MM.1S (cell line): ENCODE measurements at regions not wholly inside any gene's neighbourhood (a gene's known extent, or its start where the extent isn't known, plus 50 kb on each side); places are given as distances from the start of the nearest gene placed in this dataset.

Experiments
- DNase-seq: peaks from one replicate; pipeline ENCODE4 v3.0.0-alpha.2; 2015
- H2AFZ ChIP-seq: fragments of 300-600 bp; sonication (generic); 2 replicates; pipeline ENCODE4 v1.6.0; 2016; ENCODE audit warnings: antibody characterized with exemption, low read length
- H3F3A ChIP-seq: fragments of 300-600 bp; sonication (generic); 2 replicates; pipeline ENCODE4 v1.6.1; 2016; ENCODE audit warnings: mild to moderate bottlenecking, antibody characterized with exemption, low read length, moderate library complexity, mixed read lengths; ENCODE audit not compliant: insufficient read depth
- H3K27ac ChIP-seq: fragments of 300-600 bp; sonication (generic); 2 replicates; pipeline ENCODE4 v1.5.1; 2016; ENCODE audit warnings: mild to moderate bottlenecking, low read length
- H3K27me3 ChIP-seq: fragments of 300-600 bp; sonication (generic); replicated peaks from 2 replicates; pipeline ENCODE4 v1.6.0; 2016; ENCODE audit warnings: low read length; ENCODE audit not compliant: insufficient read depth
- H3K36me3 ChIP-seq: fragments of 300-600 bp; sonication (generic); replicated peaks from 2 replicates; pipeline ENCODE4 v1.6.1; 2016; ENCODE audit warnings: mild to moderate bottlenecking, low read length, mixed read lengths; ENCODE audit not compliant: insufficient read depth
- H3K4me1 ChIP-seq: fragments of 300-600 bp; sonication (generic); 2 replicates; pipeline ENCODE4 v1.6.1; 2016; ENCODE audit warnings: low read length, mixed read lengths
- H3K4me2 ChIP-seq: fragments of 300-600 bp; sonication (generic); 2 replicates; pipeline ENCODE4 v1.6.0; 2016; ENCODE audit warnings: low read depth, low read length
- H3K4me3 ChIP-seq: fragments of 300-600 bp; sonication (generic); 2 replicates; pipeline ENCODE4 v1.5.1; 2016; ENCODE audit warnings: low read length, mixed read lengths
- H3K79me2 ChIP-seq: fragments of 300-600 bp; sonication (generic); 2 replicates; pipeline ENCODE4 v1.6.1; 2016; ENCODE audit warnings: mixed run types, low read length, mixed read lengths
- H3K9ac ChIP-seq: fragments of 300-600 bp; sonication (generic); 2 replicates; pipeline ENCODE4 v1.6.1; 2016; ENCODE audit warnings: low read length, mixed read lengths
- H3K9me2 ChIP-seq: fragments of 300-600 bp; sonication (generic); replicated peaks from 2 replicates; pipeline ENCODE4 v1.6.1; 2016; ENCODE audit warnings: mild to moderate bottlenecking, low read length, mixed read lengths; ENCODE audit not compliant: insufficient read depth
- H3K9me3 ChIP-seq: fragments of 300-600 bp; sonication (generic); replicated peaks from 2 replicates; pipeline ENCODE4 v1.6.1; 2016; ENCODE audit warnings: mild to moderate bottlenecking, low read length, mixed read lengths; ENCODE audit not compliant: insufficient read depth
- H4K20me1 ChIP-seq: fragments of 300-600 bp; sonication (generic); 2 replicates; pipeline ENCODE4 v1.6.1; 2016; ENCODE audit warnings: mild to moderate bottlenecking, low read length, moderate library complexity, mixed read lengths; ENCODE audit not compliant: insufficient read depth
- EZH2 ChIP-seq: fragments of 300-600 bp; sonication (generic); optimal IDR thresholded peaks from 2 replicates; pipeline ENCODE3; 2017; ENCODE audit warnings: low read depth, mild to moderate bottlenecking, antibody characterized with exemption, low read length, mixed read lengths
- EZH2phosphoT487 ChIP-seq: fragments of 300-600 bp; sonication (generic); IDR thresholded peaks from 2 replicates; pipeline ENCODE4 v1.6.1; 2018; ENCODE audit warnings: antibody characterized with exemption, low read length
- TF ChIP-seq, protein P1 (sequence below): fragments of 300-600 bp; sonication (generic); IDR thresholded peaks from 2 replicates; pipeline ENCODE4 v1.5.1; 2016; ENCODE audit warnings: antibody characterized with exemption, low read length, mixed read lengths

DNA sequence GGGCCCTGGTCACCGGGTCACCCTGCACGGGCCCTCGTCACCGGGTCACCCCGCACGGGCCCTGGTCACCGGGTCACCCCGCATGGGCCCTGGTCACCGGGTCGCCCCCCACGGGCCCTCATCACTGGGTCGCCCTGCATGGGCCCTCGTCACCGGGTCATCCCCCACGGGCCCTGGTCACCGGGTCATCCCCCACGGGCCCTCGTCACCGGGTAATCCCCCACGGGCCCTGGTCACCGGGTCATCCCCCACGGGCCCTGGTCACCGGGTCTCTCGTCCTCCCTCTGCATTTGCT lies 77.6 kb downstream of the RIPK4 start:
- DNase-seq: no peak
- no peak overlapping the region for H3K27ac ChIP-seq
- no peak for TF ChIP-seq EZH2phosphoT487
- TF ChIP-seq EZH2: no peak
- TF ChIP-seq, protein P1, sequence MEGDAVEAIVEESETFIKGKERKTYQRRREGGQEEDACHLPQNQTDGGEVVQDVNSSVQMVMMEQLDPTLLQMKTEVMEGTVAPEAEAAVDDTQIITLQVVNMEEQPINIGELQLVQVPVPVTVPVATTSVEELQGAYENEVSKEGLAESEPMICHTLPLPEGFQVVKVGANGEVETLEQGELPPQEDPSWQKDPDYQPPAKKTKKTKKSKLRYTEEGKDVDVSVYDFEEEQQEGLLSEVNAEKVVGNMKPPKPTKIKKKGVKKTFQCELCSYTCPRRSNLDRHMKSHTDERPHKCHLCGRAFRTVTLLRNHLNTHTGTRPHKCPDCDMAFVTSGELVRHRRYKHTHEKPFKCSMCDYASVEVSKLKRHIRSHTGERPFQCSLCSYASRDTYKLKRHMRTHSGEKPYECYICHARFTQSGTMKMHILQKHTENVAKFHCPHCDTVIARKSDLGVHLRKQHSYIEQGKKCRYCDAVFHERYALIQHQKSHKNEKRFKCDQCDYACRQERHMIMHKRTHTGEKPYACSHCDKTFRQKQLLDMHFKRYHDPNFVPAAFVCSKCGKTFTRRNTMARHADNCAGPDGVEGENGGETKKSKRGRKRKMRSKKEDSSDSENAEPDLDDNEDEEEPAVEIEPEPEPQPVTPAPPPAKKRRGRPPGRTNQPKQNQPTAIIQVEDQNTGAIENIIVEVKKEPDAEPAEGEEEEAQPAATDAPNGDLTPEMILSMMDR: no peak

DNA sequence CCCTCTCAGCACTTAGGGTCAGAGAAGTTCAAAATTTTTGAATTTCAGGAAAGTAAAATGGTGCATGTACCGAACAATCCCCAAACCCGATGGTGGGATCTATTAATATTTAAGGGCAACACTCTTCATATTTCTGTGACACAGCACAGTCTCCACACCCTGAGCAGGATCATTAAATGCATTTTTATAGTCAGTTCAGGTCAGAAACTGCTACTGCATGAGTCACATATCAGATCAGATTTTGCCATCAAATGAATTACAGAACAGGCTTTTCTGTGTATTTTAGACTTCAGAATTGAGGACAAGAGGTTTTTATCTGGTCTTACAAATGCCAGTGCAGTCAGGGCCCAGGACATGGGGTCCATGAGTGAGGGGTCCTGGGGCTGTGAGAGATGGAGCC lies 79.2 kb downstream of the RIPK4 start:
- Histone ChIP-seq H3K27ac (no peak overlapping the region), H3K4me3 (no peak overlapping the region), H3K9ac (no peak overlapping the region), H2AFZ (no peak overlapping the region), H3F3A (no peaks in the 10 kb centered on the region), H4K20me1 (no peaks in the 10 kb centered on the region), H3K9me2 (no peaks in the 10 kb centered on the region), H3K79me2 (no peaks in the 10 kb centered on the region), H3K36me3 (no peaks in the 10 kb centered on the region), H3K4me1 (no peaks in the 10 kb centered on the region), H3K4me2 (no peak overlapping the region), H3K27me3 (peaks cover 97% of the 10 kb centered on the region), H3K9me3 (no peaks in the 10 kb centered on the region)
- TF ChIP-seq EZH2 (no peak), EZH2phosphoT487 (no peak)
- TF ChIP-seq, protein P1: no peak
- no peak for DNase-seq

More for the DNA sequence above, 77.6 kb downstream of the RIPK4 start:
- Histone ChIP-seq H3K9ac (no peak overlapping the region), H3F3A (no peaks in the 10 kb centered on the region), H3K27me3 (peaks cover 94% of the 10 kb centered on the region), H3K9me3 (no peaks in the 10 kb centered on the region), H3K4me2 (no peak overlapping the region), H4K20me1 (no peaks in the 10 kb centered on the region), H3K9me2 (no peaks in the 10 kb centered on the region), H3K79me2 (no peaks in the 10 kb centered on the region), H3K4me3 (no peak overlapping the region), H3K36me3 (no peaks in the 10 kb centered on the region), H2AFZ (no peak overlapping the region), H3K4me1 (no peaks in the 10 kb centered on the region)

DNA sequence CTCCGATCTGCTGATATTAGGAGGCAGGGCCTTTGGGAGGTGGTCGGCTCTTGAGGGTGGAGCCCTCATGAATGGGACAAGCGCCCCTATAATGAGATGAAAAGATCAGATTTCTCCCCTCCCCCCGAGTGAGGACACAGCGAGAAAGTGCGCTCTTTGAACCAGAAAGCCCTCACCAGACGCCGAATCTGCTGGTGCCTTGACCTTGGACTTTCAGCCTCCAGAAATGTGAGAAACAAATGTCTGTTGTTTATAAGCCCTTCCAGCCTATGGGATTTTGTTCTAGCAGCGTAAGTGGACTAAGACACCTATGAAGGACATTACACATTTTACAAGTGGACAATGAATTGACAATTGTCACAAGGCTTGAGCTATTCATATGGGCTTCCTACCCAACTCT lies 80.2 kb downstream of the RIPK4 start:
- no peak overlapping the region for H3K4me2 ChIP-seq
- TF ChIP-seq EZH2 (no peak), EZH2phosphoT487 (no peak)
- TF ChIP-seq, protein P1: no peak
- no peak overlapping the region for H3K27ac ChIP-seq
- H3F3A ChIP-seq: no peaks in the 10 kb centered on the region
- no peak overlapping the region for H2AFZ ChIP-seq
- H4K20me1 ChIP-seq: no peaks in the 10 kb centered on the region
- no peak for DNase-seq
- H3K36me3 ChIP-seq: no peaks in the 10 kb centered on the region
- no peaks in the 10 kb centered on the region for H3K4me1 ChIP-seq
- H3K9me2 ChIP-seq: no peaks in the 10 kb centered on the region
- H3K9ac ChIP-seq: no peak overlapping the region
- H3K27me3 ChIP-seq: peaks cover 97% of the 10 kb centered on the region
- H3K79me2 ChIP-seq: no peaks in the 10 kb centered on the region
- no peaks in the 10 kb centered on the region for H3K9me3 ChIP-seq
- no peak overlapping the region for H3K4me3 ChIP-seq
